ENCODE measurements at regions not wholly inside any gene's neighbourhood (a gene's known extent, or its start where the extent isn't known, plus 50 kb on each side); places are given as distances from the start of the nearest gene placed in this dataset.

DNA sequence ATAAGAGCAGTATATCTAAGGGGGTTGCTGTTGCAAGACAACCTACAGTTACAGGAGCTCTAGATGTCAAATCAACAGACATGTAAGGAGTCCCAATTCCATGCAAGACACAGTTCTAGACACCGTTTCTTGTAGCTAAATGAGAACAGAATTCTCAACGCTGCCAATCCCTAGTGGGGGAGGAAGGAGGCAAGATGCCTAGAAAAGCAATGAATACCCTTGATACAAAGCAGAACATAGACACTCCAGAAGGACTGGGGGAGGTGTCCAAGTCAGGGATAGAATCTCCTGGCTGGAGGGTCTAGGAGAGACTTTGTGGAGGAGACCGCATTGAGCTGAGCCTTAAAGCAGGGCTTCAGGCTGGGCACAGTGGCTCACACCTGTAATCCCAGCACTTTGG lies 280.2 kb downstream of the BUD13 start:
- no peaks in the 10 kb centered on the region for H3K9me3 ChIP-seq (ENCODE audit: control insufficient read depth in 2 of 3, insufficient read depth in 1 of 3, low read length in 3 of 3)
- no peaks in the 10 kb centered on the region for H3K4me1 ChIP-seq (ENCODE audit: control insufficient read depth in 2 of 3, insufficient read depth in 2 of 3, low read depth in 1 of 3, low read length in 3 of 3)
- H3K9ac ChIP-seq (ENCODE audit: low read length in 3 of 3), result no peak overlapping the region
- DNase-seq, result no peak
- intact Hi-C loops (cut with DNase I), result no loop called here
- H3K27ac ChIP-seq (ENCODE audit: low read depth in 2 of 2, low read length in 2 of 2), result no peak overlapping the region
- H3K27me3 ChIP-seq (ENCODE audit: control insufficient read depth, insufficient read depth, low read length), result no peaks in the 10 kb centered on the region
- no peaks in the 10 kb centered on the region for H3K36me3 ChIP-seq (ENCODE audit: control insufficient read depth in 2 of 3, insufficient read depth in 3 of 3, low read length in 3 of 3)
- TF ChIP-seq, protein P1, sequence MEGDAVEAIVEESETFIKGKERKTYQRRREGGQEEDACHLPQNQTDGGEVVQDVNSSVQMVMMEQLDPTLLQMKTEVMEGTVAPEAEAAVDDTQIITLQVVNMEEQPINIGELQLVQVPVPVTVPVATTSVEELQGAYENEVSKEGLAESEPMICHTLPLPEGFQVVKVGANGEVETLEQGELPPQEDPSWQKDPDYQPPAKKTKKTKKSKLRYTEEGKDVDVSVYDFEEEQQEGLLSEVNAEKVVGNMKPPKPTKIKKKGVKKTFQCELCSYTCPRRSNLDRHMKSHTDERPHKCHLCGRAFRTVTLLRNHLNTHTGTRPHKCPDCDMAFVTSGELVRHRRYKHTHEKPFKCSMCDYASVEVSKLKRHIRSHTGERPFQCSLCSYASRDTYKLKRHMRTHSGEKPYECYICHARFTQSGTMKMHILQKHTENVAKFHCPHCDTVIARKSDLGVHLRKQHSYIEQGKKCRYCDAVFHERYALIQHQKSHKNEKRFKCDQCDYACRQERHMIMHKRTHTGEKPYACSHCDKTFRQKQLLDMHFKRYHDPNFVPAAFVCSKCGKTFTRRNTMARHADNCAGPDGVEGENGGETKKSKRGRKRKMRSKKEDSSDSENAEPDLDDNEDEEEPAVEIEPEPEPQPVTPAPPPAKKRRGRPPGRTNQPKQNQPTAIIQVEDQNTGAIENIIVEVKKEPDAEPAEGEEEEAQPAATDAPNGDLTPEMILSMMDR (IDR thresholded peaks at IDR 0.05; ENCODE audit: borderline replicate concordance, extremely low read depth, insufficient read depth), result no peak
- no peak overlapping the region for H3K4me3 ChIP-seq (ENCODE audit: low read length in 3 of 3)
- FAIRE-seq, result no peak

DNA sequence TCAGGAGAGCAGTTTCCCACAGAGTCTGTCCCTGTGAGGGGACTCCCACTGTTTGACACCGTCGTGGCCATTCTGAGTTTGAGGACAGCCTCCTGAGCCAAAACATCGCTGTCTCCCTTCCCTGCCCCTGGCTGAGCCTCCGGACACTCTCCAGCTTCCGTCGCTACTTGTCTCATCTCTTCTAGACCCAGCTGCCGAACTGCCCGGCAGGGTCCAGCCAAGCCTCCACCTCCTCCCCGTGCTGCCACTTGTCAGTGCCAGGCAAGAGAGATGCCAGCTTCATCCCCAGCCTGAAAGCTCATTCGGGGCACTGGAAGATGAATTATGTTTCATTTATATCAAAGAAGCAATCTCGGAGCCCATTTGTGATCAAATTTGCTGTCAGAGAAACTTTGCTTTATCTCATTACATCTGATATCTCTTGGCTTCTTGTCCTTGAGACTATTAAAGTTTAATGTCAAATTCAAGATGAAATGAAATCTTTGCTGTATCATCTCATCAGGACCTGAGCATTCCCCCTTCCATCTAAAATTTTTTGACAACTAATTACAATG lies 283.9 kb downstream of the BUD13 start:
- TF ChIP-seq, protein P1 (IDR thresholded peaks at IDR 0.05; ENCODE audit: borderline replicate concordance, extremely low read depth, insufficient read depth), result no peak
- Histone ChIP-seq H3K27ac (ENCODE audit: low read depth in 2 of 2, low read length in 2 of 2) (no peak overlapping the region), H3K27me3 (ENCODE audit: control insufficient read depth, insufficient read depth, low read length) (no peaks in the 10 kb centered on the region), H3K9me3 (ENCODE audit: control insufficient read depth in 2 of 3, insufficient read depth in 1 of 3, low read length in 3 of 3) (no peaks in the 10 kb centered on the region), H3K36me3 (ENCODE audit: control insufficient read depth in 2 of 3, insufficient read depth in 3 of 3, low read length in 3 of 3) (no peaks in the 10 kb centered on the region), H3K9ac (ENCODE audit: low read length in 3 of 3) (no peak overlapping the region), H3K4me1 (ENCODE audit: control insufficient read depth in 2 of 3, insufficient read depth in 2 of 3, low read depth in 1 of 3, low read length in 3 of 3) (no peaks in the 10 kb centered on the region), H3K4me3 (ENCODE audit: low read length in 3 of 3) (no peak overlapping the region)
- FAIRE-seq, result no peak
- no peak for DNase-seq
- intact Hi-C loops (cut with DNase I), result no loop called here

DNA sequence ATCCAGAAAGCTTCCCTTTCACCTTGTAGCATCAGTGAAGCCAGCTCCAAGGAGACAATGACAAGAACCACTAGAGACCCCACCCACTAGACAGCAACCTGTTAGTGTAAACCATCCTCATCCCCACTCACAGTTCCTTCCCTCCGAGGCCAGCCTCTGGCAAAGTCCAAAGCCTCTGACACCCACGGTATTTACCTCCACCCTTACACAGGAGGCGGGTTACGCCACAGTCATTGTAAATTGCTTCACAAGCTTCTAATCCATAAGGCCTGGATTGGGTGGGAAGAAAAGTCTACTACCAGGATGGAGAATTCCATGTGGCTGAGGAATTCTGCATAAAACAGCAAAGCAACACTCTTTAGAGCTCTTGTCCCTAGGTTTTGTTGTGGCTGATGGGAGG lies 287.4 kb downstream of the BUD13 start:
- Histone ChIP-seq H3K27me3 (ENCODE audit: control insufficient read depth, insufficient read depth, low read length) (no peaks in the 10 kb centered on the region), H3K9ac (ENCODE audit: low read length in 3 of 3) (no peak overlapping the region), H3K9me3 (ENCODE audit: control insufficient read depth in 2 of 3, insufficient read depth in 1 of 3, low read length in 3 of 3) (no peaks in the 10 kb centered on the region), H3K4me3 (ENCODE audit: low read length in 3 of 3) (no peak overlapping the region), H3K27ac (ENCODE audit: low read depth in 2 of 2, low read length in 2 of 2) (no peak overlapping the region), H3K36me3 (ENCODE audit: control insufficient read depth in 2 of 3, insufficient read depth in 3 of 3, low read length in 3 of 3) (no peaks in the 10 kb centered on the region), H3K4me1 (ENCODE audit: control insufficient read depth in 2 of 3, insufficient read depth in 2 of 3, low read depth in 1 of 3, low read length in 3 of 3) (no peaks in the 10 kb centered on the region)
- intact Hi-C loops (cut with DNase I), result no loop called here
- FAIRE-seq (no peak), DNase-seq (no peak)
- TF ChIP-seq, protein P1 (IDR thresholded peaks at IDR 0.05; ENCODE audit: borderline replicate concordance, extremely low read depth, insufficient read depth), result no peak

DNA sequence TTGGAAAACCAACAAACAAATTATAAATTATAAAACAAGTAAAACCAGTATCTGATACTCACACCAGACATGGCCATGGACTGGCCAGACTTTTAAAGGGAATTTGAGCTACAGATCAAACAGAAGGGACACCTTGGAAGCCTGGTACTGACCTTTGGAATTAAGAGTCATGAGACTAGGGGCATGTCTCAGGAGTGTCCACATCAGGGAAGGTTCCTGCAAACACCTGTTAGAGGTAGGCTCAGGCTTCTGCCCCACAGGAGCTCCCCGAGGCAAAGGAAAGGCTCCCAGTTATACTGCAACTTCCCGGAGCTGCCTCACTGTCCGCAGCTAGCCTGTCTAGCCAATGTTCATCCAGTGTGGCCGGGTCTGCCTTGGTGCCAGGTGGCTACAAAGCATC lies 290.1 kb downstream of the BUD13 start:
- H3K27ac ChIP-seq (ENCODE audit: low read depth in 2 of 2, low read length in 2 of 2), result no peak overlapping the region
- no peaks in the 10 kb centered on the region for H3K36me3 ChIP-seq (ENCODE audit: control insufficient read depth in 2 of 3, insufficient read depth in 3 of 3, low read length in 3 of 3)
- no peak overlapping the region for H3K4me3 ChIP-seq (ENCODE audit: low read length in 3 of 3)
- H3K27me3 ChIP-seq (ENCODE audit: control insufficient read depth, insufficient read depth, low read length), result no peaks in the 10 kb centered on the region
- H3K4me1 ChIP-seq (ENCODE audit: control insufficient read depth in 2 of 3, insufficient read depth in 2 of 3, low read depth in 1 of 3, low read length in 3 of 3), result no peaks in the 10 kb centered on the region
- FAIRE-seq (no peak), DNase-seq (no peak)
- intact Hi-C loops (cut with DNase I), result no loop called here
- H3K9me3 ChIP-seq (ENCODE audit: control insufficient read depth in 2 of 3, insufficient read depth in 1 of 3, low read length in 3 of 3), result no peaks in the 10 kb centered on the region
- TF ChIP-seq, protein P1 (IDR thresholded peaks at IDR 0.05; ENCODE audit: borderline replicate concordance, extremely low read depth, insufficient read depth), result no peak
- no peak overlapping the region for H3K9ac ChIP-seq (ENCODE audit: low read length in 3 of 3)
